Keratinocyte (primary cell): ENCODE measurements at regions not wholly inside any gene's neighbourhood (a gene's known extent, or its start where the extent isn't known, plus 50 kb on each side); places are given as distances from the start of the nearest gene placed in this dataset.
"Not testable (repeated sequence)": the region's sequence is repeated elsewhere in the genome, so short reads cannot be mapped to it uniquely, and the experiment has no call there.

Source experiments
- EZH2 ChIP-seq: IDR thresholded peaks from one replicate; pipeline ENCODE4 v1.6.1; 2012; ENCODE audit warnings: inconsistent platforms, mild to moderate bottlenecking, low read length, moderate library complexity
- TF ChIP-seq, protein P1 (sequence below), 3 experiments: IDR thresholded peaks in 1 of 3; conservative IDR thresholded peaks in 1 of 3; optimal IDR thresholded peaks in 1 of 3; 2 replicates in 2 of 3; 3 replicates in 1 of 3; pipeline versions ENCODE3 to v1.5.1; 2011; ENCODE audit warnings: low read length in 3 of 3, mild to moderate bottlenecking in 3 of 3, moderate library complexity in 2 of 3, control low read depth in 1 of 3, inconsistent platforms in 1 of 3; ENCODE audit not compliant: insufficient read depth in 2 of 3; ENCODE audit errors: extremely low read depth in 1 of 3

DNA sequence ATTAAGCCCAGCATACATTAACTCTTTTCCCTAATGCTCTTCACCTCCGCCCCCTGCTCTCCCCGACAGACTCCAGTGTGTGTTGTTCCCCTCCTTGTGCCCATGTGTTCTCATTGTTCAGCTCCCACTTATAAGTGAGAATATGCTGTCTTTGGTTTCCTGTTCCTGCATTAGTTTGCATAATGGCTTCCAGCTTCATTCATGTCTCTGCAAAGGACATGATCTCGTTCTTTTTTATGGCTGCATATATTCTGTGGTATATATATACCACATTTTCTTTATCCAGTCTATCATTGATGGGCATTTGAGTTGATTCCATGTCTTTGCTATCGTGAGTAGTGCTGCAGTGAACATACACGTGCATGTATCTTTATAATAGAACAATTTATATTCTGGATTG lies 69.3 kb upstream of the NAA35 start:
- TF ChIP-seq, protein P1, sequence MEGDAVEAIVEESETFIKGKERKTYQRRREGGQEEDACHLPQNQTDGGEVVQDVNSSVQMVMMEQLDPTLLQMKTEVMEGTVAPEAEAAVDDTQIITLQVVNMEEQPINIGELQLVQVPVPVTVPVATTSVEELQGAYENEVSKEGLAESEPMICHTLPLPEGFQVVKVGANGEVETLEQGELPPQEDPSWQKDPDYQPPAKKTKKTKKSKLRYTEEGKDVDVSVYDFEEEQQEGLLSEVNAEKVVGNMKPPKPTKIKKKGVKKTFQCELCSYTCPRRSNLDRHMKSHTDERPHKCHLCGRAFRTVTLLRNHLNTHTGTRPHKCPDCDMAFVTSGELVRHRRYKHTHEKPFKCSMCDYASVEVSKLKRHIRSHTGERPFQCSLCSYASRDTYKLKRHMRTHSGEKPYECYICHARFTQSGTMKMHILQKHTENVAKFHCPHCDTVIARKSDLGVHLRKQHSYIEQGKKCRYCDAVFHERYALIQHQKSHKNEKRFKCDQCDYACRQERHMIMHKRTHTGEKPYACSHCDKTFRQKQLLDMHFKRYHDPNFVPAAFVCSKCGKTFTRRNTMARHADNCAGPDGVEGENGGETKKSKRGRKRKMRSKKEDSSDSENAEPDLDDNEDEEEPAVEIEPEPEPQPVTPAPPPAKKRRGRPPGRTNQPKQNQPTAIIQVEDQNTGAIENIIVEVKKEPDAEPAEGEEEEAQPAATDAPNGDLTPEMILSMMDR (optimal IDR thresholded peaks at IDR 0.05 in 1 of 3, IDR thresholded peaks at IDR 0.05 in 1 of 3, conservative IDR thresholded peaks at IDR 0.05 in 1 of 3; ENCODE audit: extremely low read depth in 1 of 3, insufficient read depth in 2 of 3, low read length in 3 of 3) = not testable (repeated sequence)
- TF ChIP-seq EZH2 = not testable (repeated sequence)
